Sigmoid colon (tissue), 4 donors: ENCODE measurements at regions not wholly inside any gene's neighbourhood (a gene's known extent, or its start where the extent isn't known, plus 50 kb on each side); places are given as distances from the start of the nearest gene placed in this dataset.

Experiments
- POLR2A ChIP-seq, 2 donors: fragments of 450-650 bp; IDR thresholded peaks; one replicate each; pipeline ENCODE4 v1.6.1; 2016; ENCODE audit warnings: antibody characterized with exemption in 2 of 2, mild to moderate bottlenecking in 2 of 2, moderate library complexity in 2 of 2
- POLR2AphosphoS5 ChIP-seq, 4 donors: sonication (generic); formaldehyde crosslinking; IDR thresholded peaks; one replicate each; pipeline ENCODE4 v1.6.1; 2017; ENCODE audit warnings: antibody characterized with exemption in 4 of 4
- TF ChIP-seq, protein P1 (sequence below), 4 experiments: fragments of 450-650 bp in 3 of 4; fragments of 200-600 bp in 1 of 4; IDR thresholded peaks; one replicate each; pipeline ENCODE4 v1.5.1; 2016 to 2019; ENCODE audit warnings: antibody characterized with exemption in 4 of 4, mild to moderate bottlenecking in 3 of 4, moderate library complexity in 2 of 4

DNA sequence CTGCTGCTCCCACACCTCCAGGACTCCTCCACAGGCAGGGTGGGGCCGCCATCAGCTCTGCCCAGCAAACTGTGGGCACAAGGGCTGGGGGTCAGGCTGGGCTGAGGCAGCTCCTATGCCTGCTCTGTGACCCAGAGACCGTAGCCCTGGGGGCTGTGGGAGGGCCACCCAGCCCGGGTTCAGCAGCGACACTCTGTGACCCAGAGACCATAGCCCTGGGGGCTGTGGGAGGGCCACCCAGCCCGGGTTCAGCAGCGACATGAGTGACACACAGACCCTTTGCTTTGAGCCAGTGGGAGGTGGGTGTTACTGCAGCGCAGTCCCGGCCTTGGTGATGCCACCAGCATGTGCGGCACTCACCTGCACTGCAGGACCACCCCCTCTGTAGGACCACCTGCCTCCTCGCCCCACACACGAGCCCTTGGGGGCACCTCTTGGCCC is 118.9 kb upstream of the LPCAT1 start:
- TF ChIP-seq, protein P1, sequence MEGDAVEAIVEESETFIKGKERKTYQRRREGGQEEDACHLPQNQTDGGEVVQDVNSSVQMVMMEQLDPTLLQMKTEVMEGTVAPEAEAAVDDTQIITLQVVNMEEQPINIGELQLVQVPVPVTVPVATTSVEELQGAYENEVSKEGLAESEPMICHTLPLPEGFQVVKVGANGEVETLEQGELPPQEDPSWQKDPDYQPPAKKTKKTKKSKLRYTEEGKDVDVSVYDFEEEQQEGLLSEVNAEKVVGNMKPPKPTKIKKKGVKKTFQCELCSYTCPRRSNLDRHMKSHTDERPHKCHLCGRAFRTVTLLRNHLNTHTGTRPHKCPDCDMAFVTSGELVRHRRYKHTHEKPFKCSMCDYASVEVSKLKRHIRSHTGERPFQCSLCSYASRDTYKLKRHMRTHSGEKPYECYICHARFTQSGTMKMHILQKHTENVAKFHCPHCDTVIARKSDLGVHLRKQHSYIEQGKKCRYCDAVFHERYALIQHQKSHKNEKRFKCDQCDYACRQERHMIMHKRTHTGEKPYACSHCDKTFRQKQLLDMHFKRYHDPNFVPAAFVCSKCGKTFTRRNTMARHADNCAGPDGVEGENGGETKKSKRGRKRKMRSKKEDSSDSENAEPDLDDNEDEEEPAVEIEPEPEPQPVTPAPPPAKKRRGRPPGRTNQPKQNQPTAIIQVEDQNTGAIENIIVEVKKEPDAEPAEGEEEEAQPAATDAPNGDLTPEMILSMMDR (IDR thresholded peaks at IDR 0.05): no peak
- TF ChIP-seq POLR2A (IDR thresholded peaks at IDR 0.05) (no peak), POLR2AphosphoS5 (IDR thresholded peaks at IDR 0.05) (no peak)
